Upper lobe of left lung (tissue), 6 donors: ENCODE measurements at regions not wholly inside any gene's neighbourhood (a gene's known extent, or its start where the extent isn't known, plus 50 kb on each side); places are given as distances from the start of the nearest gene placed in this dataset.

Experiments
- ATAC-seq, 2 donors: fragments of 200-7000 bp; cut with Tn5 transposase; one replicate each; pipeline ENCODE4 v1.9.1; 2022; ENCODE audit warnings: mild to moderate bottlenecking in 2 of 2, moderate library complexity in 2 of 2; ENCODE audit not compliant: low FRiP score in 2 of 2
- DNase-seq, 2 donors: peaks; one replicate each; pipeline ENCODE4 v3.0.0-alpha.2; 2019 to 2020
- H3K27ac ChIP-seq, 4 donors: fragments of 200-600 bp; sonication (generic); one replicate each; pipeline ENCODE4 v1.5.1; 2016 to 2019
- H3K27me3 ChIP-seq, 4 donors: fragments of 200-600 bp; sonication (generic); one replicate each; pipeline ENCODE4 v1.5.1; 2017 to 2019
- H3K36me3 ChIP-seq, 4 donors: fragments of 200-600 bp; sonication (generic); one replicate each; pipeline ENCODE4 v1.5.1; 2016 to 2019
- H3K4me1 ChIP-seq, 4 donors: fragments of 200-600 bp; sonication (generic); one replicate each; pipeline ENCODE4 v1.5.1; 2018 to 2019
- H3K4me3 ChIP-seq, 4 donors: fragments of 200-600 bp; sonication (generic); one replicate each; pipeline ENCODE4 v1.5.1; 2017 to 2019; ENCODE audit warnings: mild to moderate bottlenecking in 2 of 4, moderate library complexity in 1 of 4
- H3K9me3 ChIP-seq, 4 donors: fragments of 200-600 bp; sonication (generic); one replicate each; pipeline ENCODE4 v1.5.1; 2018 to 2019
- EP300 ChIP-seq, 4 donors: sonication (generic); formaldehyde crosslinking; IDR thresholded peaks; one replicate each; pipeline ENCODE4 v1.5.1; 2017; ENCODE audit warnings: antibody characterized with exemption in 4 of 4, control low read depth in 2 of 4
- POLR2A ChIP-seq, 4 donors: fragments of 450-650 bp; IDR thresholded peaks; one replicate each; pipeline ENCODE4 v1.5.1; 2016 to 2017; ENCODE audit warnings: antibody characterized with exemption in 4 of 4, mild to moderate bottlenecking in 2 of 4
- POLR2AphosphoS5 ChIP-seq, 2 donors: sonication (generic); formaldehyde crosslinking; IDR thresholded peaks; one replicate each; pipeline ENCODE4 v1.5.1; 2017; ENCODE audit warnings: antibody characterized with exemption in 2 of 2
- WGBS, 2 donors: methylation state at CpG; one replicate each; pipeline ENCODE4 v1.1.5; 2017 to 2018; 5-methylcytosine and 5-hydroxymethylcytosine counted together
- TF ChIP-seq, protein P1 (sequence below), 6 experiments: fragments of 450-650 bp in 4 of 6; fragments of 200-600 bp in 2 of 6; sonication (generic) in 2 of 6; IDR thresholded peaks; one replicate each; pipeline ENCODE4 v1.5.1; 2016 to 2019; ENCODE audit warnings: antibody characterized with exemption in 6 of 6
- donor health status: DM: no; HTN: no; CAD: no; lungs with moderate emphysema.
- donor health status: DM: no; HTN: yes; CAD: no; lungs with severe emphysema.

DNA sequence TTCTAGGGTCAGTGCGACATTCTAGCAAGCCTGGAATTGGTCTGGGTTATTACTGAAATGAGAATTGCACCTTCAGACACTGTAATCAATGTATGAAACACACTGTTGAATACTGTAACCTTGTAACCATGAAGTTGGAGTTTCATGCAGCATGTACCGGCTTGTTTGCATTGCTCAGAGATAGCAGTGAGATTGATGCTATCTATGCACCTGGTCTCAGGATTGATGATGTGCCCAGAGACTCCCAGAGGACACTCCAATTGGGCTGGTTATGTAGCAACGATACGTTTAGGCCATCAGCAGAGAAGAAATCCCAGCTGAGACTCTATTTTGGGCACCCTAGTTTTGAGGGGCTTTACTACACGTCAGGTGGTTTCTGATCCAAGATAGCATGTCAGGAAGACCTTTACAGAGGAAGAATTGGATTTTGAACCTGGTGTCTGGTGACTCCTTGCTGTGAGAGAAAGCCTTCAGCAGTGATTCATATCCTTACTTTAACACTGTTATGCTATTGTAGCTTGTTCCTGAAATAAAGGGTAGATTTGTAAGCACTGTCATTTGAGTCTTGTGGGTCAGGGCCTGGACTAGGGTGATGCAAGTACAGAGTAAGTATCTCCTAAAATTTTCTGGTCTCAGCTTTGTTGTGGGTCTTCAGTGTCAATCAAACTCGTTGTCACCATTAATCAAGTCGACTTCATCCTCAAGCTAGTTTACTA lies 305.1 kb upstream of the GULP1 start:
- Histone ChIP-seq H3K36me3 (no peaks in the 10 kb centered on the region), H3K27me3 (no peaks in the 10 kb centered on the region), H3K27ac (no peak overlapping the region), H3K4me3 (no peak overlapping the region), H3K9me3 (no peaks in the 10 kb centered on the region), H3K4me1 (peaks cover 0 to 13% (median 5%) of the 10 kb centered on the region in 4 donors)
- ATAC-seq (no peak), DNase-seq (no peak)
- 82 to 84% methylated on average over 5 to 7 of the region's 7 CpGs for WGBS, 2 donors
- TF ChIP-seq EP300 (IDR thresholded peaks at IDR 0.05) (no peak), POLR2AphosphoS5 (IDR thresholded peaks at IDR 0.05) (no peak), POLR2A (IDR thresholded peaks at IDR 0.05) (no peak)
- TF ChIP-seq, protein P1, sequence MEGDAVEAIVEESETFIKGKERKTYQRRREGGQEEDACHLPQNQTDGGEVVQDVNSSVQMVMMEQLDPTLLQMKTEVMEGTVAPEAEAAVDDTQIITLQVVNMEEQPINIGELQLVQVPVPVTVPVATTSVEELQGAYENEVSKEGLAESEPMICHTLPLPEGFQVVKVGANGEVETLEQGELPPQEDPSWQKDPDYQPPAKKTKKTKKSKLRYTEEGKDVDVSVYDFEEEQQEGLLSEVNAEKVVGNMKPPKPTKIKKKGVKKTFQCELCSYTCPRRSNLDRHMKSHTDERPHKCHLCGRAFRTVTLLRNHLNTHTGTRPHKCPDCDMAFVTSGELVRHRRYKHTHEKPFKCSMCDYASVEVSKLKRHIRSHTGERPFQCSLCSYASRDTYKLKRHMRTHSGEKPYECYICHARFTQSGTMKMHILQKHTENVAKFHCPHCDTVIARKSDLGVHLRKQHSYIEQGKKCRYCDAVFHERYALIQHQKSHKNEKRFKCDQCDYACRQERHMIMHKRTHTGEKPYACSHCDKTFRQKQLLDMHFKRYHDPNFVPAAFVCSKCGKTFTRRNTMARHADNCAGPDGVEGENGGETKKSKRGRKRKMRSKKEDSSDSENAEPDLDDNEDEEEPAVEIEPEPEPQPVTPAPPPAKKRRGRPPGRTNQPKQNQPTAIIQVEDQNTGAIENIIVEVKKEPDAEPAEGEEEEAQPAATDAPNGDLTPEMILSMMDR (IDR thresholded peaks at IDR 0.05): no peak

- H3K36me3 ChIP-seq: no peaks in the 10 kb centered on the region
- no peak for ATAC-seq
- DNase-seq: no peak
- no peaks in the 10 kb centered on the region for H3K9me3 ChIP-seq
- TF ChIP-seq EP300 (IDR thresholded peaks at IDR 0.05): no peak
- TF ChIP-seq POLR2AphosphoS5 (IDR thresholded peaks at IDR 0.05): no peak
- TF ChIP-seq, protein P1 (IDR thresholded peaks at IDR 0.05): no peak
- TF ChIP-seq POLR2A (IDR thresholded peaks at IDR 0.05): no peak
- WGBS, 2 donors: 58 to 72% methylated on average over 6 of the region's 6 CpGs
- no peak overlapping the region for H3K4me3 ChIP-seq
- no peaks in the 10 kb centered on the region for H3K27me3 ChIP-seq
- peaks cover 0 to under 1% (median 0%) of the 10 kb centered on the region in 4 donors for H3K4me1 ChIP-seq
- no peak overlapping the region for H3K27ac ChIP-seq
Observed at GRCh38 chr2:187988348-187988747, 303.3 kb upstream of the GULP1 start.

GRCh38 chr2:187989925-187990623 lies 301.6 kb upstream of the GULP1 start:
- Histone ChIP-seq H3K9me3 (no peaks in the 10 kb centered on the region), H3K27ac (no peak overlapping the region), H3K4me1 (no peaks in the 10 kb centered on the region), H3K27me3 (no peaks in the 10 kb centered on the region), H3K4me3 (no peak overlapping the region), H3K36me3 (no peaks in the 10 kb centered on the region)
- no peak for TF ChIP-seq POLR2AphosphoS5 (IDR thresholded peaks at IDR 0.05)
- TF ChIP-seq POLR2A (IDR thresholded peaks at IDR 0.05): no peak
- TF ChIP-seq EP300 (IDR thresholded peaks at IDR 0.05): no peak
- TF ChIP-seq, protein P1 (IDR thresholded peaks at IDR 0.05): no peak
- ATAC-seq (no peak), DNase-seq (no peak)
- 50 to 79% methylated on average over 2 of the region's 2 CpGs for WGBS, 2 donors

- Histone ChIP-seq H3K36me3 (no peaks in the 10 kb centered on the region), H3K27ac (no peak overlapping the region), H3K4me3 (no peak overlapping the region), H3K27me3 (no peaks in the 10 kb centered on the region), H3K4me1 (no peaks in the 10 kb centered on the region), H3K9me3 (no peaks in the 10 kb centered on the region)
- TF ChIP-seq, protein P1 (IDR thresholded peaks at IDR 0.05): no peak
- no peak for ATAC-seq
- no peak for DNase-seq
- WGBS, 2 donors: 91 to 100% methylated on average over 1 of the region's 1 CpG
Observed at GRCh38 chr2:187991389-187991788, 300.3 kb upstream of the GULP1 start.
